T-helper 2 cell (primary cell): ENCODE measurements at regions not wholly inside any gene's neighbourhood (a gene's known extent, or its start where the extent isn't known, plus 50 kb on each side); places are given as distances from the start of the nearest gene placed in this dataset.
A peak's percentile ranks its signal among the peaks of the same experiment; 100 is the strongest.

Source experiments
- DNase-seq, 5 experiments: peaks; one replicate each; pipeline versions ENCODE4 v3.0.0 to v3.0.0-alpha.2; 2012 to 2022

- DNase-seq = no peak
Observed at GRCh38 chr1:29461115-29461739, 224.9 kb downstream of the PTPRU start.

- DNase-seq = no peak
Observed at GRCh38 chr1:29460694-29461093, 224.4 kb downstream of the PTPRU start.

GRCh38 chr1:29460041-29460610, 223.8 kb downstream of the PTPRU start:
- no peak for DNase-seq

DNA sequence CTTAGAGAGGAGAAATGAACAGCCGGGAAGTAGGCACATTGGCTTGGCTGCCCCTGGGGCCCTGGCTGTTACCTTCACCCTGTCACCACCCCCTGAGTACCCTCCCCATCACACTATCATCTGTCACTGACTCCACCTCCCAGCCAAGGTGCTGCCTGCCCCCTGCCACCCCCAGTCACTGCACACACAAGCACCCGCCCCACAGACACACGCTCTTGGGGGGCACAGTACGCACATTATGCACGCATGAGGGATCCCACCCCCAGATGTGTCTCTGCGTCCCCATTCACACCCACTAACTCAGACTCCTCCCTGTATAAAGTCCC, 223.3 kb downstream of the PTPRU start:
- no peak for DNase-seq

DNA sequence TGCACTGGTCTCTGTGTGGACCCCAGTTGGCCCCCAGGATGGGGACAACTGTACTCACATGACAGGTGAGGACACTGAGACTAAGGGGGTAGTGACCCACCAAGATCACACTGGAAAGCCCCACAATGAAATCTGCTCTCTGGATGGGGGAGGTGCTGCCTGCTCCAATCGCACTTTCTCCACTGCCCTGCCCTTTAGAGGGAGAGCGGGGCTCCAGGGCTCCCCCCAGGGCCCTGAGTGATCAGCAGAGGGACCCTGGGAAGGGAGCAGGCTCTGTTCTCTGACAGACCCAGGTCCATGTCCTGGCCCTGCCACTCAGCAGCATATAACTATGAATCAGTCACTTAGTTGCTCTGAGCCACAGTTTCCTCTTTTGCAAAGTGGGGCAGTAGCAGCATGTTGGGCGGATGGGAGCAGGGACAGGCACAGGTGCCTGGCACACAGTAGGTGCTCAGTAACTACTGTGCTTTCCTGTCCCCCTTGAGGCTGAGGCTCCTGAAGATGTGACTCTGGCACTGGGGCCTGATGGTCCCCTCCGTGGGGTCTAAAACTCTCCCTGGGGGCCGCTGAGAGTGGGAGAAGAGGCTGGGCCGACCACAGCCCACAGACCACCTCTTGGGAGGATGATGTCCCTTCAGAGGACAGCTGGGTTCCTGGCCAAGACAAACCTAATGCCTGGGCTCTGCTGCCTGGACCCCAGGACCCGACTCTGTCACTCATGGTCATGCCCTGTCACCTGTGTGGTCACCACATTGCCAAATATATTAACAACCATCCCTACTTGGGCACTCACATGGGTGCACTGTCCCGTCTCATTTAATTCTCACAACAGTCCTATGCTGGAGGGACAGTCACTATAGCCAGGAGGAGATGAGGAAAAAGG, 222.7 kb downstream of the PTPRU start:
- no peak for DNase-seq

DNA sequence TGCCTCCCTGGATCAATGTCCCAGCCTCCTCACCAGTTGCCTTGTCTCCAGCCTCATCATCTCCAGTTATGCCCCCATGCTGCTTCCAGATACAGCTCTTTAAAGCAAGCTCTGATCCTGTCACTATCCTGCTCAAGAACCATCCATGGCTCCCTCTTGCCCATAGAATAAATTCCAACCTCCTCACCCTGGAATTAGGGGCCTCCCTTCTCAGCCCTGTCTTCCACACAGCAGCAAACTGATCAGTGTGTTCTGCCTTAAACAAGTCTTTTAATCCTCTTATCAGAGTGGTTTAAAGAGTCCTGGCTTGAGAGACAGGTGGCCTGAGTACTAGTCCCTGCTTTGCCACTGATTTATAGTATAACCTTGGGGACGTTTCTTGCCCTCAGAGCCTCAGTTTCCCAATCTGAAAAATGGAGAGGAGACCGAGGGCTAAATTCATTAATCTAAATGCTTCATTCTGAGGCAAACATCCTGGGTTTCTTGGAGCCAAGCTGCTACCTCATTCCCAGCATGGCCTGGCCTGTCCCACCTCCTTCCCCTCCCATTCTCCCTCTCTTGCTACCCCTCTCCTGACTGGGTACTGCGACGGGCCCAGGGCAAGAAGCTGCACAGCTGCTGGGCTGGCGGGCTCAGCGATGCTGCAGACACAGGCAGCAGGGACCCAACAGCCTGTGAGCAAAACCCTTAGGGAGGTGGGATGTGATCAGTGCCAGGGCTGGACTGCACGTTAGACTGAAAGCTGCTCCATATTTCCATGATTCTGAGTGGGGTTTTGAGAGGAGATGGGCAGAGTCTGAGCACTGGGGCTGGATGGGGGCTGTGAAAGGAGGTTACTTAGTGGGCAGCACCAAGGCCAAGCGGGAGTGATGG, 221.4 kb downstream of the PTPRU start:
- DNase-seq = no peak

- no peak for DNase-seq
Observed at GRCh38 chr1:29456685-29457435, 220.5 kb downstream of the PTPRU start.

DNA sequence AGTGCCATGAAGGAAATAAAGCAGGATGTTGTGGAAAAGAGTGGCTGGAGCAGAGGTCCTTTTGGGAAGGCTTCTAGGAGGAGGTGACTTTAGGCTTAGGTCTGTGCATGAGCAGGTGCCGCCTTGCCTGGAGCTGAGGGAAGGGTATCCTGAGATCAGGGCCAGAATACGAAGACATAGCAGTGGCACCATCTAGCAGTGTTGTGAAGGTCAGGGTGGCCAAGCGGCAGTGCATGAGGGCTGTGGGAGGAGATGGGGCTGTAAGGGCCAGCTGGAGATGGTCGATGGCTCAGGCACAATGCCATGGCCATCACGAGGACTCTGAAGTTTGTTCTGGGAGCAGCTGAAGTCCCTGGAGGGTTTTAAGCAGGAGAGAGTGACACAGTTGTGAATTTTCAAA, 219.5 kb downstream of the PTPRU start:
- no peak for DNase-seq

- DNase-seq = no peak
Observed at GRCh38 chr1:29454616-29455380, 218.5 kb downstream of the PTPRU start.

GRCh38 chr1:29453502-29454240, 217.3 kb downstream of the PTPRU start:
- DNase-seq = peak in 1 of 5 experiments; percentile 33

GRCh38 chr1:29452463-29453230, 216.3 kb downstream of the PTPRU start:
- no peak for DNase-seq

GRCh38 chr1:29451368-29451892, 215.1 kb downstream of the PTPRU start:
- DNase-seq = no peak

- no peak for DNase-seq
Observed at GRCh38 chr1:29450591-29450990, 214.3 kb downstream of the PTPRU start.

DNA sequence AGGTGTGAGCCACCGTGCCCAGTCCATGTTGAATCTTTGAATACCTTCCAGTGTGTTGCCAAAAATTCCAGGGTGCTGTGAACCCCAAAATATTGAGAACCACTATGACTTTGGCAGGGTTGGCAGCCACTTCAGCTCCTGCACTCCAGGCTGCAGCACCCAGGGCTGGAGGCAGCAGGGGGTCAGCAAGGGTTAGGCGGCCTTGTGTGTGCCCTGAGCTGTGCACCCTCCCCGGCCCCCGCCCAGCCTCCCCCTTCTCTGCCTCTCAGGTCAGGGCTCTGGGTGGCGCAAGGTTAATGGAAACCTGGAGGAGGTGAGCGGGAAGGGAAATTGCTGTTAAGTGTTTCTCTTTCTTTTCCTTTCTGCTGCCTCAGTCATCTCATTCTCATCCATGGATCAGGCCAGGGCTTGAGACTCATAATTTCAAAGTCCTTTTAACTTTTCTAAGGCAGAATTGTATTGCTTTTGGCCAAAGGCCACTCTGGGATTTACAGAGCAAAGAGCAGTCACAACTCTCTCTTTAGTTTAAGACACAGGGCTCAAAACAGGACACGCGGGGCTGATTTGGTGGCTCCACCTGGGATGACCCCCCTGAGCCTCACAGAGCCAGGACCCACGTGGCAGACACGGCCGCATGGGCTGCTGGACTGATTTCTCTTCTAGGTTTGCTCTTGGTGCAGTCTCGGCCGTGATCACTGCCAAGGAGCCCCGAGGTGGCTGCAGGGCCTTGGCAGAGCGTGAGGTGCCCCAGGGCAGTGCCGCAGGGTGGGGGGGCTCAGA, 212.3 kb downstream of the PTPRU start:
- no peak for DNase-seq

DNA sequence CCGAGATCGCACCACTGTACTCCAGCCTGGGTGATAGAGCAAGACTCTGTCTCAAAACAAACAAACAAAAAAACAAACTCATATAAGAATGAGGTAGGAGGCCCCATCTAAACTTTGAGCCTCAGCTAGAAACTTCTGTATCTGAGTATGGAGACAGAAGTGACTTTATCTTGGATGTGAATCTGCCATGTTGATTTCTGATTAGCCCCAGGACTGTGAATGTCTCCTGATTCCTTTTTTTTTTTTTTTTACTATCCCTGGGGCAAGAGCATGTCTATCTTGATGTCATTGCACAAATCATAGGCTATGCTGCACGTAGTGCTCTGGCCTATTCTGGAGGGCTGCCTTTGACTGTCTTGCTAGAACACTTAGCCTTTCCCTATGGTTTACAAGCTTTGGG, 211.0 kb downstream of the PTPRU start:
- DNase-seq = no peak

GRCh38 chr1:29444782-29445729, 208.7 kb downstream of the PTPRU start:
- no peak for DNase-seq

DNA sequence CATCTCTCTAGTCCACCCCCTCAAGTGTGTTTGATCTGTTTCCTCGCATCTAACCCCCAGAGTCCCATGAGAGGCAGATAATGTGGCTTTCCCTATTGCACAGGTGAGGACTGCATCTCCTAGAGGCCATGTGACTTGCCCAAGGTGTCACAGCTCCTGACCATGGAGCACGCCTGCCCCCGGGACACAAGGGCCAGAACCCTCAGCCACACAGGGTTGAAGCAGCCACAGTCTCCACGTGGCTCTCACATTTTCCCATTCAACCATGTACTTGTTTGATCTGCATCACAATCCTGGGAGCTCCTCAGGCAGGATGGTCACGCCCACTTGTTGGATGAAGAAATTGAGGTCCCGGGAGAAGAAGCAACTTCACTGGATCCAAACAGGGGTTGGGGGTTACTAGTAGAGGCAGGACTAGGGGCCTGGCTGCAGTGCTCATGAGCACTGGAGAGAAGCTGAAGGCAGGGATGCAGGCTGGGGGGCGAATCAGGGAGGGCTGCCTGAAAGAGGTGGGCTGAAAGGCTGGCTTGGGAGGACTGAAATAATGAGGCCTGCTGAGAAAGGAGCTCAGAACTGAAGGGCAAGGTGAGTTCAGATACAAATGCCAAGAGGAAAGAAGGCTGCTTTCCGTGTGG, 207.9 kb downstream of the PTPRU start:
- DNase-seq = no peak
